Neural progenitor cell (in vitro differentiated cells): ENCODE measurements at regions not wholly inside any gene's neighbourhood (a gene's known extent, or its start where the extent isn't known, plus 50 kb on each side); places are given as distances from the start of the nearest gene placed in this dataset.
A peak's percentile ranks its signal among the peaks of the same experiment; 100 is the strongest.

Experiments used
- DNase-seq: peaks from one replicate; pipeline ENCODE4 v3.0.0-alpha.2; 2016; ENCODE audit warnings: low spot score
- H2AFZ ChIP-seq: fragments of 200-600 bp; sonication (generic); replicated peaks from 2 replicates; pipeline ENCODE4 v1.6.1; 2016; ENCODE audit warnings: antibody characterized with exemption
- H3F3A ChIP-seq: fragments of 200-600 bp; sonication (generic); 2 replicates; pipeline ENCODE4 v1.6.1; 2016; ENCODE audit warnings: antibody characterized with exemption, low read depth
- H3K27ac ChIP-seq: fragments of 200-600 bp; sonication (generic); 2 replicates; pipeline ENCODE4 v1.5.1; 2016; ENCODE audit warnings: mild to moderate bottlenecking
- H3K27me3 ChIP-seq: fragments of 200-600 bp; sonication (generic); 2 replicates; pipeline ENCODE4 v1.6.1; 2016; ENCODE audit warnings: mild to moderate bottlenecking, moderate library complexity
- H3K36me3 ChIP-seq: fragments of 200-600 bp; sonication (generic); 2 replicates; pipeline ENCODE4 v1.5.1; 2016
- H3K4me1 ChIP-seq: fragments of 200-600 bp; sonication (generic); 2 replicates; pipeline ENCODE4 v1.6.1; 2016; ENCODE audit warnings: mixed run types
- H3K4me2 ChIP-seq: fragments of 200-600 bp; sonication (generic); 2 replicates; pipeline ENCODE4 v1.6.1; 2016
- H3K4me3 ChIP-seq: fragments of 200-600 bp; sonication (generic); 2 replicates; pipeline ENCODE4 v1.5.1; 2016
- H3K79me2 ChIP-seq: fragments of 200-600 bp; sonication (generic); 2 replicates; pipeline ENCODE4 v1.6.1; 2016; ENCODE audit warnings: low read depth
- H3K9ac ChIP-seq: fragments of 200-600 bp; sonication (generic); 2 replicates; pipeline ENCODE4 v1.6.1; 2016
- H3K9me3 ChIP-seq: fragments of 200-600 bp; sonication (generic); 2 replicates; pipeline ENCODE4 v1.5.1; 2016; ENCODE audit warnings: low read depth
- H4K20me1 ChIP-seq: fragments of 200-600 bp; sonication (generic); 2 replicates; pipeline ENCODE4 v1.6.1; 2016; ENCODE audit warnings: low read depth
- H3K27ac Mint-ChIP-seq: 3 replicates; pipeline ENCODE4 v1.8.0; 2021; ENCODE audit warnings: mixed read lengths
- H3K27me3 Mint-ChIP-seq: 2 replicates; pipeline ENCODE4 v1.8.0; 2022; ENCODE audit warnings: low read depth, mild to moderate bottlenecking, inconsistent platforms, moderate library complexity, mixed read lengths; ENCODE audit not compliant: insufficient read depth
- H3K36me3 Mint-ChIP-seq: 3 replicates; pipeline ENCODE4 v1.8.0; 2021; ENCODE audit warnings: mixed read lengths
- H3K4me1 Mint-ChIP-seq: 3 replicates; pipeline ENCODE4 v1.8.0; 2021; ENCODE audit warnings: mixed read lengths
- H3K4me3 Mint-ChIP-seq: 3 replicates; pipeline ENCODE4 v1.8.0; 2021; ENCODE audit warnings: mild to moderate bottlenecking, moderate library complexity, mixed read lengths
- H3K9me3 Mint-ChIP-seq: 3 replicates; pipeline ENCODE4 v1.8.0; 2020; ENCODE audit warnings: mixed read lengths
- CTCF ChIP-seq: fragments of 200-600 bp; sonication (generic); IDR thresholded peaks from 2 replicates; pipeline ENCODE4 v1.5.1; 2017; ENCODE audit warnings: antibody characterized with exemption, mild to moderate bottlenecking
- EZH2 ChIP-seq: fragments of 200-600 bp; sonication (generic); IDR thresholded peaks from 2 replicates; pipeline ENCODE4 v1.6.1; 2017; ENCODE audit warnings: antibody characterized with exemption, mild to moderate bottlenecking, moderate library complexity
- EZH2phosphoT487 ChIP-seq: fragments of 200-600 bp; sonication (generic); IDR thresholded peaks from 2 replicates; pipeline ENCODE4 v1.6.1; 2017; ENCODE audit warnings: antibody characterized with exemption

DNA sequence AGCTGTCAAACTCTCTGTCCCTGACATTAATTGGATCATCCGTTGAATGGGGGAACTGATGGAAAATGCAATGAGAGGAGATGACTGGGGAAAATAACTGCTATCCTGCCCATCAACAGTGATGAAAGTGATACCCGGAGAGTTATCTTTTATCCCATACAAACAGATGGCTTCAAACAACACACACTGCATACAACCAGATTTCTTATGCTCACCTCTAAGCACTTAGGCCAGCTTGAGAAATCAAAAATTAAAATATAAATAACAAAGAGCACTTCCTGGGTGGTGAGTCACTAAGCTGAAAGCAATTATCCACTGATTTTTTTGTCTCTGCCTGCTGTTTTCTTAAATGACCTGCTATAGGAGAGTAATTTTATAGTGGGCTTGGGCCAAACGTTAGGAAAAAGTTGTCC is 237.6 kb upstream of the RGPD4 start:
- H3K4me3 Mint-ChIP-seq = no peak overlapping the region

GRCh38 chr2:107591561-107592279 is 235.0 kb upstream of the RGPD4 start:
- H3K36me3 ChIP-seq = no peaks in the 10 kb centered on the region
- H3K27me3 ChIP-seq = no peaks in the 10 kb centered on the region
- peaks cover 19% of the 10 kb centered on the region for H3K4me1 ChIP-seq
- H3K27ac ChIP-seq = no peak overlapping the region
- H3K4me3 ChIP-seq = no peak overlapping the region
- DNase-seq = no peak
- no peaks in the 10 kb centered on the region for H3F3A ChIP-seq
- Mint-ChIP-seq H3K27me3 (no peaks in the 10 kb centered on the region), H3K27ac (no peak overlapping the region), H3K4me3 (no peak overlapping the region), H3K9me3 (no peaks in the 10 kb centered on the region), H3K36me3 (no peaks in the 10 kb centered on the region), H3K4me1 (peaks cover 3% of the 10 kb centered on the region)
- no peaks in the 10 kb centered on the region for H4K20me1 ChIP-seq
- no peaks in the 10 kb centered on the region for H3K79me2 ChIP-seq
- TF ChIP-seq EZH2phosphoT487 (no peak), EZH2 (no peak), CTCF (no peak)
- H3K4me2 ChIP-seq = no peak overlapping the region
- H3K9ac ChIP-seq = no peak overlapping the region
- no peaks in the 10 kb centered on the region for H3K9me3 ChIP-seq
- H2AFZ ChIP-seq = peak overlapping the region; percentile 64

More for the DNA sequence above, 237.6 kb upstream of the RGPD4 start:
- H3K4me1 Mint-ChIP-seq = peaks cover 3% of the 10 kb centered on the region
- H3K27me3 Mint-ChIP-seq = no peaks in the 10 kb centered on the region
- no peak overlapping the region for H3K4me2 ChIP-seq
- H3K27ac Mint-ChIP-seq = no peak overlapping the region
- no peaks in the 10 kb centered on the region for H3K36me3 ChIP-seq
- H2AFZ ChIP-seq = no peak overlapping the region
- TF ChIP-seq EZH2 = no peak
- no peak for TF ChIP-seq EZH2phosphoT487
- no peak for TF ChIP-seq CTCF
- DNase-seq = no peak
- H3K27me3 ChIP-seq = no peaks in the 10 kb centered on the region
- no peak overlapping the region for H3K27ac ChIP-seq
- H3F3A ChIP-seq = no peaks in the 10 kb centered on the region
- no peak overlapping the region for H3K4me3 ChIP-seq
- no peaks in the 10 kb centered on the region for H4K20me1 ChIP-seq
- no peaks in the 10 kb centered on the region for H3K36me3 Mint-ChIP-seq
- H3K9ac ChIP-seq = no peak overlapping the region
- no peaks in the 10 kb centered on the region for H3K79me2 ChIP-seq
- no peaks in the 10 kb centered on the region for H3K9me3 Mint-ChIP-seq
- no peaks in the 10 kb centered on the region for H3K9me3 ChIP-seq
- H3K4me1 ChIP-seq = peaks cover 10% of the 10 kb centered on the region

DNA sequence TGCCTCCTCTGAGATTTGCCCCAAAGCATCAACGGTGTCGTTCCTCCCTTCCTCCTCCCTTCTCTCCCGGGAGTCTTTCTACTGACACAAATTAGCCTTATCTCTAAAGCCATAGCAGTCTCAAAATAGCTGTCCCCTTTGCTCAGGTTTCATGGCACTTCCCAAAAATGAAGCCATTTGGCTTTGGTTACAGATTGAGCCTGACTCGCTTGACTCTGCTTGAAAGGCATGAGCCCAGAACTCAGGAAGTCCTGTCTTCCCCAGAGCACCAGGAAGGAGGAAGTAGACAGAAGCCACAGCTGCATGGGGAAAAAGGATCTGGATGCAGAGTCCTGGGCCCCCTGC is 234.4 kb upstream of the RGPD4 start:
- Mint-ChIP-seq H3K9me3 (no peaks in the 10 kb centered on the region), H3K4me1 (peaks cover 3% of the 10 kb centered on the region), H3K36me3 (no peaks in the 10 kb centered on the region), H3K27me3 (no peaks in the 10 kb centered on the region), H3K27ac (no peak overlapping the region), H3K4me3 (no peak overlapping the region)
- Histone ChIP-seq H3K27ac (no peak overlapping the region), H4K20me1 (no peaks in the 10 kb centered on the region), H2AFZ (peak overlapping the region; percentile 64), H3F3A (no peaks in the 10 kb centered on the region), H3K4me2 (no peak overlapping the region), H3K4me3 (no peak overlapping the region), H3K36me3 (no peaks in the 10 kb centered on the region), H3K79me2 (no peaks in the 10 kb centered on the region), H3K9me3 (no peaks in the 10 kb centered on the region), H3K27me3 (no peaks in the 10 kb centered on the region), H3K4me1 (peaks cover 19% of the 10 kb centered on the region), H3K9ac (no peak overlapping the region)
- TF ChIP-seq EZH2 (no peak), EZH2phosphoT487 (no peak), CTCF (no peak)
- no peak for DNase-seq
